ENCODE measurements at regions not wholly inside any gene's neighbourhood (a gene's known extent, or its start where the extent isn't known, plus 50 kb on each side); places are given as distances from the start of the nearest gene placed in this dataset.

GRCh38 chr16:9360075-9360474 is 268.6 kb downstream of the HAPSTR1 start:
- TF ChIP-seq, protein P1, sequence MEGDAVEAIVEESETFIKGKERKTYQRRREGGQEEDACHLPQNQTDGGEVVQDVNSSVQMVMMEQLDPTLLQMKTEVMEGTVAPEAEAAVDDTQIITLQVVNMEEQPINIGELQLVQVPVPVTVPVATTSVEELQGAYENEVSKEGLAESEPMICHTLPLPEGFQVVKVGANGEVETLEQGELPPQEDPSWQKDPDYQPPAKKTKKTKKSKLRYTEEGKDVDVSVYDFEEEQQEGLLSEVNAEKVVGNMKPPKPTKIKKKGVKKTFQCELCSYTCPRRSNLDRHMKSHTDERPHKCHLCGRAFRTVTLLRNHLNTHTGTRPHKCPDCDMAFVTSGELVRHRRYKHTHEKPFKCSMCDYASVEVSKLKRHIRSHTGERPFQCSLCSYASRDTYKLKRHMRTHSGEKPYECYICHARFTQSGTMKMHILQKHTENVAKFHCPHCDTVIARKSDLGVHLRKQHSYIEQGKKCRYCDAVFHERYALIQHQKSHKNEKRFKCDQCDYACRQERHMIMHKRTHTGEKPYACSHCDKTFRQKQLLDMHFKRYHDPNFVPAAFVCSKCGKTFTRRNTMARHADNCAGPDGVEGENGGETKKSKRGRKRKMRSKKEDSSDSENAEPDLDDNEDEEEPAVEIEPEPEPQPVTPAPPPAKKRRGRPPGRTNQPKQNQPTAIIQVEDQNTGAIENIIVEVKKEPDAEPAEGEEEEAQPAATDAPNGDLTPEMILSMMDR (IDR thresholded peaks at IDR 0.05) = no peak
- no peak for TF ChIP-seq POLR2A (IDR thresholded peaks at IDR 0.05)
